Thoracic aorta (tissue), 2 donors: ENCODE measurements at regions not wholly inside any gene's neighbourhood (a gene's known extent, or its start where the extent isn't known, plus 50 kb on each side); places are given as distances from the start of the nearest gene placed in this dataset.

Experiments used
- ATAC-seq: fragments of 150-250 bp; one replicate; pipeline ENCODE4 v1.8.0; 2017; ENCODE audit warnings: low read depth; ENCODE audit not compliant: insufficient number of reproducible peaks, low FRiP score
- DNase-seq: peaks from one replicate; pipeline ENCODE4 v3.0.0-alpha.2; 2020; ENCODE audit warnings: low spot score
- H3K27ac ChIP-seq, 2 donors: fragments of 200-600 bp; sonication (generic); 1 replicate in 1 of 2; 2 replicates in 1 of 2; pipeline ENCODE4 v1.5.1; 2016; ENCODE audit warnings: mild to moderate bottlenecking in 2 of 2, moderate library complexity in 2 of 2
- H3K27me3 ChIP-seq: fragments of 200-600 bp; sonication (generic); replicated peaks from 2 replicates; pipeline ENCODE4 v1.6.0; 2016; ENCODE audit warnings: mild to moderate bottlenecking; ENCODE audit not compliant: insufficient read depth
- H3K36me3 ChIP-seq: fragments of 200-600 bp; sonication (generic); one replicate; pipeline ENCODE4 v1.5.1; 2016
- H3K4me1 ChIP-seq, 2 donors: fragments of 200-600 bp; sonication (generic); 1 replicate in 1 of 2; 2 replicates in 1 of 2; pipeline versions ENCODE4 v1.5.1 to v1.6.0; 2016; ENCODE audit warnings: low read depth in 2 of 2, mild to moderate bottlenecking in 1 of 2; ENCODE audit not compliant: control insufficient read depth in 1 of 2
- H3K4me3 ChIP-seq: fragments of 200-600 bp; sonication (generic); 2 replicates; pipeline ENCODE4 v1.5.1; 2016; ENCODE audit warnings: mild to moderate bottlenecking
- H3K9me3 ChIP-seq: fragments of 200-600 bp; sonication (generic); 2 replicates; pipeline ENCODE4 v1.5.1; 2016
- TF ChIP-seq, protein P1 (sequence below): fragments of 200-600 bp; sonication (generic); IDR thresholded peaks from one replicate; pipeline ENCODE4 v1.5.1; 2019; ENCODE audit warnings: antibody characterized with exemption

DNA sequence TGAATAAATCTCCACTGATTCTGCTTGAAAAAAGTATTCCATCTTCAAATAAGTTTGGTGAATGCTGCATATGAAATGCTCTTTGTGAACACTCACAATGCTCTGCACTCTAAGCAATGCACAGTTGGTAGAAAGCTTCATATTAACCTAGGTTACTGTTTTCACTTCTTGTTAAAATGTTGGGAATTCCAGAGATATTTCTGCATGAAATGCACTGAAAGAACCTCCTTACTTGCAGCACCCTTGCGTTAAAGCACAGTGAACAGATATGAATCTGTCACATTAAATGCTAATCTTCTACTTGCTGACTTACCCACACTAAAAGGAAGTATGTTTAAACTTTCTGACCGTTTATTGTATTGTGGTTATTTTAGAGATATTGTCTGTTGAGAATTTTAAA is 584.1 kb upstream of the NUDT12 start:
- Histone ChIP-seq H3K9me3 (no peaks in the 10 kb centered on the region), H3K27me3 (no peaks in the 10 kb centered on the region), H3K27ac (no peak overlapping the region), H3K4me1 (no peaks in the 10 kb centered on the region), H3K36me3 (no peaks in the 10 kb centered on the region), H3K4me3 (no peak overlapping the region)
- DNase-seq (no peak), ATAC-seq (no peak)
- TF ChIP-seq, protein P1, sequence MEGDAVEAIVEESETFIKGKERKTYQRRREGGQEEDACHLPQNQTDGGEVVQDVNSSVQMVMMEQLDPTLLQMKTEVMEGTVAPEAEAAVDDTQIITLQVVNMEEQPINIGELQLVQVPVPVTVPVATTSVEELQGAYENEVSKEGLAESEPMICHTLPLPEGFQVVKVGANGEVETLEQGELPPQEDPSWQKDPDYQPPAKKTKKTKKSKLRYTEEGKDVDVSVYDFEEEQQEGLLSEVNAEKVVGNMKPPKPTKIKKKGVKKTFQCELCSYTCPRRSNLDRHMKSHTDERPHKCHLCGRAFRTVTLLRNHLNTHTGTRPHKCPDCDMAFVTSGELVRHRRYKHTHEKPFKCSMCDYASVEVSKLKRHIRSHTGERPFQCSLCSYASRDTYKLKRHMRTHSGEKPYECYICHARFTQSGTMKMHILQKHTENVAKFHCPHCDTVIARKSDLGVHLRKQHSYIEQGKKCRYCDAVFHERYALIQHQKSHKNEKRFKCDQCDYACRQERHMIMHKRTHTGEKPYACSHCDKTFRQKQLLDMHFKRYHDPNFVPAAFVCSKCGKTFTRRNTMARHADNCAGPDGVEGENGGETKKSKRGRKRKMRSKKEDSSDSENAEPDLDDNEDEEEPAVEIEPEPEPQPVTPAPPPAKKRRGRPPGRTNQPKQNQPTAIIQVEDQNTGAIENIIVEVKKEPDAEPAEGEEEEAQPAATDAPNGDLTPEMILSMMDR, result no peak

DNA sequence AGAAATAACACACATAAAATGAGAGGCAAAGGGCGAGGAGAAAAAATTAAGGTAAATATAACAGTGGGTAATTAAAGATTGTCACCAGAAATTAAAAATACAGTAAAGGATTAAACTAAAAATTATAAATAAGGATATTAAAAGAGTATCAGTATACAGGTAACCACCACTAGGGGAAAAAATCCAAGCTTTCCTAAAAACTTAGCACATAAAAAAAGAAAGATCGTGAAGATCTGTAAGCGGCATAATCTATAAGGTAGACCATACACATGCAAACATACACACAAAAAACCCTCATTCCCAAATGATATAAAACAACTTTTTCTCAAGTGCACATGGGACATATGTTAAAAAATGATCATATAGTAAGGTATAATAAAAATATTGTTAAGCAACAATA is 577.3 kb upstream of the NUDT12 start:
- DNase-seq (no peak), ATAC-seq (no peak)
- TF ChIP-seq, protein P1, result no peak
- Histone ChIP-seq H3K4me1 (no peaks in the 10 kb centered on the region), H3K27me3 (no peaks in the 10 kb centered on the region), H3K27ac (no peak overlapping the region), H3K9me3 (no peaks in the 10 kb centered on the region), H3K36me3 (no peaks in the 10 kb centered on the region), H3K4me3 (no peak overlapping the region)

DNA sequence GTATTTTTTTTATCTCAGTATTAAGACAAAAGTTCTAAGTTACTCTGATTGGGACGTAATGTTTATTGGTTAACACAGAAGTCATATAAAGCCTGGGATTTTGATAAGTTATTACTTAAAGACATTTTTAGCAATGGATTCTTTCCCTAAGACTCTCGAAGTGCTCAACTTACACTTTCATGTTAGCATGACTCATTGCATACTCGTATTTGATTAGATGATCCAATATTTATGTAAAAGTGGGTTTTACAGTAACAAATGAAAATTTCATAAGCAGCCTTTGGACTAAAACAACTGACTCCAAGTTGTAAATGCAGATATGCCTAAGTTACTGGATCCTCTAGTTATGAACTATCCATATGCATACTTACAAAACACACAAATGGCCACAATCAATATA is 567.7 kb upstream of the NUDT12 start:
- DNase-seq (no peak), ATAC-seq (no peak)
- TF ChIP-seq, protein P1, result no peak
- Histone ChIP-seq H3K9me3 (no peaks in the 10 kb centered on the region), H3K4me3 (no peak overlapping the region), H3K36me3 (no peaks in the 10 kb centered on the region), H3K27ac (no peak overlapping the region), H3K27me3 (no peaks in the 10 kb centered on the region), H3K4me1 (no peaks in the 10 kb centered on the region)

DNA sequence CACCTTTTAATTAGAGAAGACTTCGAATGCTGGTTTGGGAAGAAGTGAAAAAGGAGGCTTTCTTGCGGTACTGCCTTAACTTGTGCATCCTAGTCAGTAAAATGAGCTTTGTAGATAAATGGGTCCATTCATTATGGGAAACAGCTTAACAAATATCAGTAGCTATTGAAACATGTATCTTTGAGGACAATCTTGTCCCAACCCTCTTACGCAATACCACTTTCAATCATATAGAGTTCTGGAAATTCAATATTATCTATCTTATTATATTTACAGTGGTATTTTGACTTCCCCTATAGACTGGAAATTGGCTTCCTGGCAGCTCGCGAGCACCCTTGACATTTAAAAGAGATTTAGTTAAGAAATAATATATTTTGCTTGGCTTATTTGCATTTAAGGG is 565.8 kb upstream of the NUDT12 start:
- no peak for ATAC-seq
- no peak overlapping the region for H3K4me3 ChIP-seq

DNA sequence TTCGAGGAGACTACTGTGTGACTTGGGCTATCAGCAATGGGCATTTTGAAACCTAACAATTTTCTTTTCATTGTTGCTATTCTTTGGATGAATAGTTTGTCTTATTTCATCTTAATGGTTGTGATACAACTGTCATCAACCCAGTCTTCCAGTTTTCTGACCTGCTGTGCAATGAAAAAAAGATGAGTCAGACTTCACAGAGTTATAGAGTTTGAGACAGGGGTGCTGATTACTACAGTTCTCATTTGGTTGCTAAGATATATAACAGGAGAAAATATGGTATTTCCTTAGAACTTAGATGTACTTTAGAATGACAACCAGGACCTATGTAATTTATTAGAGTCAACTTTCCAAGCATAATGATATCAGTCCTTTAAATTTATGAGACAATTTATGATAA is 564.4 kb upstream of the NUDT12 start:
- ATAC-seq, result no peak
- TF ChIP-seq, protein P1, result no peak

More for the DNA sequence above, 565.8 kb upstream of the NUDT12 start:
- Histone ChIP-seq H3K9me3 (no peaks in the 10 kb centered on the region), H3K36me3 (no peaks in the 10 kb centered on the region), H3K4me1 (no peaks in the 10 kb centered on the region), H3K27ac (no peak overlapping the region), H3K27me3 (no peaks in the 10 kb centered on the region)
- TF ChIP-seq, protein P1, result no peak
- no peak for DNase-seq

More for the DNA sequence above, 564.4 kb upstream of the NUDT12 start:
- DNase-seq, result no peak
- H3K36me3 ChIP-seq, result no peaks in the 10 kb centered on the region
- H3K27me3 ChIP-seq, result no peaks in the 10 kb centered on the region
- H3K27ac ChIP-seq, result no peak overlapping the region
- H3K4me3 ChIP-seq, result no peak overlapping the region
- no peaks in the 10 kb centered on the region for H3K9me3 ChIP-seq
- H3K4me1 ChIP-seq, result no peaks in the 10 kb centered on the region
